Stimulated activated CD8-positive, alpha-beta memory T cell treated with anti-CD3 and anti-CD28 coated beads, Interleukin-7, amount 100 ng/mL, for 48 hours (primary cell): ENCODE measurements at regions not wholly inside any gene's neighbourhood (a gene's known extent, or its start where the extent isn't known, plus 50 kb on each side); places are given as distances from the start of the nearest gene placed in this dataset.
"Not testable (repeated sequence)": the region's sequence is repeated elsewhere in the genome, so short reads cannot be mapped to it uniquely, and the experiment has no call there.

Experiments used
- DNase-seq, 2 donors: peaks; one replicate each; pipeline ENCODE4 v3.0.0-alpha.2; 2020; ENCODE audit warnings: low read depth in 1 of 2; ENCODE audit errors: extremely low read depth in 1 of 2

GRCh38 chr2:145374165-145374564 is 854.2 kb upstream of the ZEB2 start:
- DNase-seq, result no peak

- DNase-seq, result not testable (repeated sequence)
Measured at GRCh38 chr2:145367334-145367733, 847.4 kb upstream of the ZEB2 start.

GRCh38 chr2:145366341-145366740 is 846.4 kb upstream of the ZEB2 start:
- no peak for DNase-seq

- no peak for DNase-seq
Measured at GRCh38 chr2:145360129-145360790, 840.3 kb upstream of the ZEB2 start.

GRCh38 chr2:145359561-145359960 is 839.6 kb upstream of the ZEB2 start:
- no peak for DNase-seq

- no peak for DNase-seq
Measured at GRCh38 chr2:145356056-145356455, 836.1 kb upstream of the ZEB2 start.

- no peak for DNase-seq
Measured at GRCh38 chr2:145352484-145352883, 832.6 kb upstream of the ZEB2 start.

- DNase-seq, result no peak
Measured at GRCh38 chr2:145351864-145352425, 832.0 kb upstream of the ZEB2 start.

- DNase-seq, result no peak
Measured at GRCh38 chr2:145350011-145350410, 830.1 kb upstream of the ZEB2 start.

- DNase-seq, result no peak
Measured at GRCh38 chr2:145344076-145344724, 824.3 kb upstream of the ZEB2 start.

GRCh38 chr2:145343287-145343686 is 823.4 kb upstream of the ZEB2 start:
- no peak for DNase-seq

GRCh38 chr2:145341536-145341935 is 821.6 kb upstream of the ZEB2 start:
- no peak for DNase-seq

- DNase-seq, result no peak
Measured at GRCh38 chr2:145339646-145340045, 819.7 kb upstream of the ZEB2 start.

GRCh38 chr2:145332210-145332898 is 812.4 kb upstream of the ZEB2 start:
- DNase-seq, result no peak

GRCh38 chr2:145329971-145330370 is 810.1 kb upstream of the ZEB2 start:
- DNase-seq, result no peak

- DNase-seq, result no peak
Measured at GRCh38 chr2:145325485-145325884, 805.6 kb upstream of the ZEB2 start.

- DNase-seq, result no peak
Measured at GRCh38 chr2:145324748-145325147, 804.8 kb upstream of the ZEB2 start.

GRCh38 chr2:145323512-145323911 is 803.6 kb upstream of the ZEB2 start:
- no peak for DNase-seq

GRCh38 chr2:145321344-145321743 is 801.4 kb upstream of the ZEB2 start:
- no peak for DNase-seq

GRCh38 chr2:145316496-145316895 is 796.6 kb upstream of the ZEB2 start:
- no peak for DNase-seq

GRCh38 chr2:145315053-145315452 is 795.1 kb upstream of the ZEB2 start:
- no peak for DNase-seq

- DNase-seq, result no peak
Measured at GRCh38 chr2:145314119-145314633, 794.3 kb upstream of the ZEB2 start.
